ENCODE measurements at regions not wholly inside any gene's neighbourhood (a gene's known extent, or its start where the extent isn't known, plus 50 kb on each side); places are given as distances from the start of the nearest gene placed in this dataset.
"Not testable (repeated sequence)": the region's sequence is repeated elsewhere in the genome, so short reads cannot be mapped to it uniquely, and the experiment has no call there.

GRCh38 chr2:224126003-224126402 lies 86.9 kb upstream of the SERPINE2 start:
- DNase-seq (ENCODE audit: low read depth): no peak
- no peak for TF ChIP-seq CTCF (conservative IDR thresholded peaks at IDR 0.05; ENCODE audit: low read depth, low read length)
- H3K4me3 ChIP-seq (ENCODE audit: low read depth, low read length): no peak overlapping the region

GRCh38 chr2:224122542-224122941 lies 83.5 kb upstream of the SERPINE2 start:
- DNase-seq (ENCODE audit: low read depth): no peak
- no peak overlapping the region for H3K4me3 ChIP-seq (ENCODE audit: low read depth, low read length)
- no peak for TF ChIP-seq CTCF (conservative IDR thresholded peaks at IDR 0.05; ENCODE audit: low read depth, low read length)

DNA sequence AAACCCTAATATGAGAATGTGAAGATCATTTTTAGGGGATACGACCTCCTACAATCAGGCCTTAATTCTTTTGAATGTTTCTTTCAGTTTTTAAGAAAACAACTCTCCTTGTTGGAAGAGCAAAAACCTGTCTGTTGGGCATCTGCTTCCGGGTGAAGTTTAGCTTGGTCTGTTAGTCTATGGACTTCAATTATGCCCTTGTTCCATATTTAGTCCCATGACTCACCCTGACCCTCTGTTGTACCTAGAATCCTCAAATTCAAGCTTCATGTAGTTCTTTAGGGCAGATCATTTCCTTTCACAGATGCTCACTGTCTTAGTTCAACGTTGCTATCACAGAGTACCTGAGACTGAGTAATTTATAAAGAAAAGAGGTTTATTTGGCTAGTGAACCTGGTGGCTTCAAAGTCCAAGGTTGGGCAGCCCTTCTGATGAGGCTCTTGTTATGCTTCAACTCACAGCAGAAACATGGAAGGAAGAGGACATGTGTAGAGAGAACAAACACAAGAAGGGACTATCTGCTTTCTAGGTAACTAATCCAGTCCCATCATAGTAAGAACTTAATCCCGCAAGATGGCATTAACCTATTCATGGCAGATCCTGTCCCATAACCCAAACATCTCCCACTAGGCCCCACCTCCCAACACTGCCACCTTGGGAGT lies 82.5 kb upstream of the SERPINE2 start:
- no peak for TF ChIP-seq CTCF (conservative IDR thresholded peaks at IDR 0.05; ENCODE audit: low read depth, low read length)
- H3K4me3 ChIP-seq (ENCODE audit: low read depth, low read length): no peak overlapping the region
- no peak for DNase-seq (ENCODE audit: low read depth)

DNA sequence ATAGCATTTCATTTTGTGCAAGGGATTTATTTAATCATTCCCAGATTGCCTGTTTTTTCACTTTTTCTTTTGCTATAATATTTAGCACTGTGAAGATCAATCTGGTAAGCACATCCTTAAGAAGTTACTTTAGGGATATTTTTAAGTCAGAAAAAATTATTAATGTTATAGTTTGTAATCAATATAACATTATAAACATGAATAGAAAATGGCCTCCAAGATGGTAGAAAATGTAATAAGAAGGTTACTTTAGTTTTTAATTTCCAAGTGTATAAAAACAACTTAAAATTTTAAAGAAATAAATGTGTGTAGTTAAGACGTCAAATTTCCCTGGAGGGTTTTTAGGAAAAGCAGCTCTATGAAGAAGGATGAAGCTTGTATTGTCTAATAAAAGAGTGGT lies 81.9 kb upstream of the SERPINE2 start:
- no peak for DNase-seq (ENCODE audit: low read depth)
- TF ChIP-seq CTCF (conservative IDR thresholded peaks at IDR 0.05; ENCODE audit: low read depth, low read length): no peak
- H3K4me3 ChIP-seq (ENCODE audit: low read depth, low read length): no peak overlapping the region

DNA sequence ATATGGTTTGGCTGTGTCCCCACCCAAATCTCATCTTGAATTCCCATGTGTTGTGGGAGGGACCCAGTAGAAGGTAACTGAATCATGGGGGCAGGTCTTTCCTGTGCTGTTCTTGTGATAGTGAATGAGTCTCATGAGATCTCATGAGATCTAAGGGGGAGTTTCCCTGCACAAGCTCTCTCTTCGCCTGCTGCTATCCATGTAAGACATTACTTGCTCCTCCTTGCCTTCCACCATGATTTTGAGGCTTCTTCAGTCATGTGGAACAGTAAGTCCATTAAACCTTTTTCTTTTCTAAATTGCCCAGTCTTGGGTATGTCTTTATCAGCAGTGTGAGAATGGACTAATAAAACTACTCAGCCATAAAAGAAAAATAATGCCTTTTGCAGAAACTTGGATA lies 80.8 kb upstream of the SERPINE2 start:
- H3K4me3 ChIP-seq (ENCODE audit: low read depth, low read length); DNase-seq (ENCODE audit: low read depth): not testable (repeated sequence)

DNA sequence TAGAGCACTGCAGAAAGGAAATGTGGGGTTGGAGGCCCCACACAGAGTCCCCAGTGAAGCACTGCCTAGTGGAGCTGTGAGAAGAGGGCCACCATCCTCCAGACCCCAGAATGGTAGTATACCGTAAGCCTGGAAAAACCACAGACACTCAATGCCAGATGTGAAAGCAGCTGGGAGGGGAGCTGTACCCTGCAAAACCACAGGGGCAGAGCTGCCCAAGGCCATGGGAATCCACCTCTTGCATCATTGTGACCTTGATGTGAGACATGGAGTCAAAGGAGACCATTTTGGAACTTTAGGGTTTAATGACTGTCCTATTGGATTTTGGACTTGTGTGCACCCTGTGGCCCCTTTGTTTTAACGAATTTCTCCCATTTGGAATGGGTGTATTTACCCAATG lies 75.3 kb upstream of the SERPINE2 start:
- no peak for TF ChIP-seq CTCF (conservative IDR thresholded peaks at IDR 0.05; ENCODE audit: low read depth, low read length)
- no peak for DNase-seq (ENCODE audit: low read depth)
- H3K4me3 ChIP-seq (ENCODE audit: low read depth, low read length): no peak overlapping the region

- not testable (repeated sequence) for H3K4me3 ChIP-seq (ENCODE audit: low read depth, low read length); DNase-seq (ENCODE audit: low read depth)
These were observed 74.8 kb upstream of the SERPINE2 start for GRCh38 chr2:224113930-224114329.

- no peak for TF ChIP-seq CTCF (conservative IDR thresholded peaks at IDR 0.05; ENCODE audit: low read depth, low read length)
- no peak overlapping the region for H3K4me3 ChIP-seq (ENCODE audit: low read depth, low read length)
- no peak for DNase-seq (ENCODE audit: low read depth)
These were observed 72.5 kb upstream of the SERPINE2 start for GRCh38 chr2:224111576-224111975.

All from epithelial cell of proximal tubule (primary cell).